ENCODE measurements at regions not wholly inside any gene's neighbourhood (a gene's known extent, or its start where the extent isn't known, plus 50 kb on each side); places are given as distances from the start of the nearest gene placed in this dataset.

DNA sequence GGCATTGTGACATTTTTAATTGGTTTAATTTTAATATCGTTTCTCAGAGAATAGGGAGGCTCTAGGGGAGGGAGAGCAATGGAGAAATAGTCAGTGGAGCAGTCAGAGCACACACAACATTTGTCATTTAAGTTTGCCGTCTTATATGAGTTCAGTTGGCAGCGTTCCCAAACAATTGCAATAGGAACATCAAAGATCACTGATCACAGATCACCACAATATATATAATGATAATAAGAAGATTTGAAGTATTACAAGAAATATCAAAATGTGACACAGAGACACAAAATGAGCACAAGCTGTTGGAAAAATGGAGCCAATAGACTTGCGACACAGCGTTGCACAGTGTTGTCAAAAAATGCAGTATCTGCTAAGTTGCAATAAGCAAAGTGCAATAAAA is 303.7 kb downstream of the CDH19 start:
- no peak overlapping the region for H3K27ac ChIP-seq (ENCODE audit: low read depth, low read length)
- ChIA-PET POLR2A (ENCODE audit: partially characterized antibody) (no interaction called here), CTCF (ENCODE audit: partially characterized antibody) (no interaction called here)
- no peak overlapping the region for H2BK20ac ChIP-seq (ENCODE audit: low read length)
- H4K20me1 ChIP-seq (replicated peaks in 1 of 2; ENCODE audit: control insufficient read depth in 1 of 2, insufficient read depth in 2 of 2, low read length in 2 of 2): no peaks in the 10 kb centered on the region
- H3K18ac ChIP-seq (ENCODE audit: extremely low read depth, low read length): no peak overlapping the region
- H3K14ac ChIP-seq (ENCODE audit: insufficient read length): no peak overlapping the region
- H3K79me2 ChIP-seq (ENCODE audit: control insufficient read depth in 1 of 2, insufficient read depth in 2 of 2, low read length in 2 of 2): no peaks in the 10 kb centered on the region
- H4K5ac ChIP-seq (ENCODE audit: insufficient read length, low read depth, low read length): no peak overlapping the region
- H3K56ac ChIP-seq (replicated peaks; ENCODE audit: insufficient read length, low read depth, low read length): no peak overlapping the region
- H3K23ac ChIP-seq (ENCODE audit: insufficient read length): no peak overlapping the region
- no peak overlapping the region for H3K4ac ChIP-seq (replicated peaks; ENCODE audit: insufficient read length, low read depth, low read length)
- H2BK5ac ChIP-seq (ENCODE audit: low read depth, low read length): no peak overlapping the region
- no peak overlapping the region for H2AK5ac ChIP-seq (ENCODE audit: low read depth, low read length)
- H3K36me3 ChIP-seq (ENCODE audit: control insufficient read depth in 2 of 4, insufficient read depth in 4 of 4, low read length in 3 of 4): no peaks in the 10 kb centered on the region
- no peaks in the 10 kb centered on the region for H3K9me3 ChIP-seq (ENCODE audit: insufficient read depth in 2 of 2, low read depth in 1 of 2, low read length in 1 of 2)
- peaks cover 0 to 1% (median 0%) of the 10 kb centered on the region in 4 experiments; a peak in 2 of 7 replicates for H3K27me3 ChIP-seq (replicated peaks in 1 of 4; ENCODE audit: control insufficient read depth in 3 of 4, extremely low read depth in 1 of 4, insufficient read depth in 3 of 4, low read length in 3 of 4)
- no peak overlapping the region for H3K9ac ChIP-seq (replicated peaks in 1 of 4; ENCODE audit: extremely low read depth in 1 of 4, low read depth in 3 of 4, low read length in 3 of 4)
- no peak overlapping the region for H4K91ac ChIP-seq (replicated peaks; ENCODE audit: insufficient read length, low read length)
- 98% methylated on average over 5 of the region's 5 CpGs; no CpG with 5 or more reads in 1 of the 2 experiments for WGBS, 2 experiments (ENCODE audit: extremely low coverage in 1 of 2, insufficient coverage in 1 of 2, insufficient read length in 1 of 2, insufficient replicate concordance in 2 of 2, low coverage in 1 of 2, low lambda C conversion rate in 2 of 2, missing lambda C conversion rate in 1 of 2)
- no peak overlapping the region for H2BK15ac ChIP-seq (ENCODE audit: low read length)
- H2AFZ ChIP-seq (ENCODE audit: low read length): no peak overlapping the region
- H2BK120ac ChIP-seq (replicated peaks; ENCODE audit: low read depth, low read length): no peak overlapping the region
- no peak overlapping the region for H3K4me3 ChIP-seq (ENCODE audit: extremely low read depth in 1 of 4, insufficient read depth in 2 of 4, low read depth in 3 of 4, low read length in 4 of 4)
- no peaks in the 10 kb centered on the region for H3K4me1 ChIP-seq (replicated peaks in 1 of 4; ENCODE audit: control insufficient read depth in 3 of 4, insufficient read depth in 4 of 4, low read length in 3 of 4)
- no peak overlapping the region for H2BK12ac ChIP-seq (ENCODE audit: low read depth, low read length)
- H3K79me1 ChIP-seq (ENCODE audit: low read depth, low read length): no peaks in the 10 kb centered on the region
- H3K4me2 ChIP-seq (ENCODE audit: insufficient read depth in 1 of 2, low read depth in 2 of 2, low read length in 2 of 2): no peak overlapping the region
- no peaks in the 10 kb centered on the region for H3K23me2 ChIP-seq (ENCODE audit: low read depth, low read length)
- no peak for DNase-seq (ENCODE audit: low read depth in 1 of 2, low spot score in 2 of 2)
- FAIRE-seq: no peak
- no peak overlapping the region for H4K8ac ChIP-seq (ENCODE audit: extremely low read depth, insufficient read depth, low read length)
- TF ChIP-seq SP2 (IDR thresholded peaks at IDR 0.05; ENCODE audit: low read length) (no peak), CEBPB (IDR thresholded peaks at IDR 0.05; ENCODE audit: low read depth, low read length) (no peak), KDM1A (IDR thresholded peaks at IDR 0.05; ENCODE audit: borderline replicate concordance, low read length) (no peak), RXRA (IDR thresholded peaks at IDR 0.05; ENCODE audit: insufficient read depth, low read depth, low read length) (no peak), JUN (IDR thresholded peaks at IDR 0.05; ENCODE audit: low read depth, low read length) (no peak), RBBP5 (IDR thresholded peaks at IDR 0.05; ENCODE audit: borderline replicate concordance, low read depth, low read length) (no peak), POLR2A (IDR thresholded peaks at IDR 0.05; ENCODE audit: control extremely low read depth in 1 of 2, low read depth in 2 of 2, low read length in 2 of 2) (no peak), NANOG (IDR thresholded peaks at IDR 0.05; ENCODE audit: insufficient read depth, low read depth, low read length, poor library complexity, severe bottlenecking) (no peak), USF2 (IDR thresholded peaks at IDR 0.05; ENCODE audit: low read length) (no peak), HDAC2 (IDR thresholded peaks at IDR 0.05; ENCODE audit: borderline replicate concordance in 1 of 2, low read depth in 2 of 2, low read length in 2 of 2) (no peak), RFX5 (IDR thresholded peaks at IDR 0.05; ENCODE audit: borderline replicate concordance, low read depth, low read length) (no peak), JUND (IDR thresholded peaks at IDR 0.05; ENCODE audit: low read length) (no peak), GABPA (IDR thresholded peaks at IDR 0.05; ENCODE audit: borderline replicate concordance, insufficient read depth, low read length) (no peak), SRF (IDR thresholded peaks at IDR 0.05; ENCODE audit: low read depth, low read length) (no peak), POU5F1 (IDR thresholded peaks at IDR 0.05; ENCODE audit: low read depth, low read length) (no peak)
